ENCODE measurements at regions not wholly inside any gene's neighbourhood (a gene's known extent, or its start where the extent isn't known, plus 50 kb on each side); places are given as distances from the start of the nearest gene placed in this dataset.

DNA sequence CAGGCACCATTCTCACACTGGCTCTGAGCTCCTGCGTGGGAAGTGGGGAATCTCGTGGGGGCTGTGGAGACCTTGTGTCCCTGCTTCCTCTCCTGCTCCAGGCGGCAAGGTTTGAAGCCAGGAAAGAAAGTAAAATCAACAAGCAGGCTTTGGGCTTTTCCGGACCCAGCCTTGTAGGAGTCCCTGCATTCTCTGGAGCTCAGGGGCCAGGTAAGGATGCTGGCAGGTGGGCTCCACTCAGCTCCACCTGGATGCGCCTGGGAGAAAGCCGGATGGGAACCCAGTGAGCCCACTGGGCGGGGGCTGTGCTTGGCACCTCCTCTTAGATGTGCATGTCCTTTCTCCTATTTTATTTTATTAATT lies 362.5 kb downstream of the SEC14L1 start:
- Histone ChIP-seq H3K27me3 (no peaks in the 10 kb centered on the region), H3K4me3 (no peak overlapping the region), H3K36me3 (no peaks in the 10 kb centered on the region), H3K9me3 (no peaks in the 10 kb centered on the region), H3K4me1 (no peaks in the 10 kb centered on the region), H3K27ac (no peak overlapping the region)
- ATAC-seq (no peak), DNase-seq (peak in 1 of 6 donors; percentile 27), FAIRE-seq (no peak)
- TF ChIP-seq, protein P1, sequence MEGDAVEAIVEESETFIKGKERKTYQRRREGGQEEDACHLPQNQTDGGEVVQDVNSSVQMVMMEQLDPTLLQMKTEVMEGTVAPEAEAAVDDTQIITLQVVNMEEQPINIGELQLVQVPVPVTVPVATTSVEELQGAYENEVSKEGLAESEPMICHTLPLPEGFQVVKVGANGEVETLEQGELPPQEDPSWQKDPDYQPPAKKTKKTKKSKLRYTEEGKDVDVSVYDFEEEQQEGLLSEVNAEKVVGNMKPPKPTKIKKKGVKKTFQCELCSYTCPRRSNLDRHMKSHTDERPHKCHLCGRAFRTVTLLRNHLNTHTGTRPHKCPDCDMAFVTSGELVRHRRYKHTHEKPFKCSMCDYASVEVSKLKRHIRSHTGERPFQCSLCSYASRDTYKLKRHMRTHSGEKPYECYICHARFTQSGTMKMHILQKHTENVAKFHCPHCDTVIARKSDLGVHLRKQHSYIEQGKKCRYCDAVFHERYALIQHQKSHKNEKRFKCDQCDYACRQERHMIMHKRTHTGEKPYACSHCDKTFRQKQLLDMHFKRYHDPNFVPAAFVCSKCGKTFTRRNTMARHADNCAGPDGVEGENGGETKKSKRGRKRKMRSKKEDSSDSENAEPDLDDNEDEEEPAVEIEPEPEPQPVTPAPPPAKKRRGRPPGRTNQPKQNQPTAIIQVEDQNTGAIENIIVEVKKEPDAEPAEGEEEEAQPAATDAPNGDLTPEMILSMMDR (IDR thresholded peaks at IDR 0.05) = no peak
- 79 to 88% methylated on average over 7 of the region's 7 CpGs for WGBS, 2 donors
- intact Hi-C loops (cut with DNase I) = no loop called here

DNA sequence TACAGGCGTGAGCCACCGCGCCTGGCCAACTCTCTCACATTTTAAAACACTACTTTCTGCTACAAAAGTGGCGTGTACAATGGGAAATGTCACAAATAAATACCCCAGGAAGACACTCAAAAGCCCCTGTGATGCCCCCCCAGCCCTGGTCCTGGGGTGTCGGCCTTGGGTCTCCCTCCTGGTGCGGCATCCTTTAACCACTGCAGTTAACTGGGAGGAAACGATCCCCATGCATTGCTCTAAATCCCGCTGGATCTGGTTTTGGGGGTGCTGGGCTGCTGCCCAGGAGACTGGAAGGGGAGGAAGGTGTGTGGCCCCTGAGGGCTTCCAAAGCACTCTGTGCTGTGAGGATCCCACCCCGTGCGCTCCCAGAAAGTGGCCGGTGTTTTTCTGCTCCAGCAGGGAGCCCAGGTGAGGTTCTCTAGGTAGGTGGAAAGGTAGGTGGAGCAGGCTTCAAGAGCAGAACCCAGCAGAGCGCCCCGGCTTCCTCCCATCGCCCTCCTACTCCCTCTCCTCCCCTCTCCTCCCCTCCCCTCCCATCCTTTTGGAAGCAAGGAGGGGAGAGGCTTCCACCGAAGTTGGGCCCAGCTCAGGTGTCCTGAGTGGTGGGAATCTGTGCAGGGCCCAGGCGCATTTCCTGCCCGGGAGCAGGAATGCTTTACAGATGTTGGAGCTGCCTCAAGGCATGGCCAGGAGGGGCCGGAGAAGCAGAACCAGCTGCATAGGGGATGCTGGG lies 363.3 kb downstream of the SEC14L1 start:
- intact Hi-C loops (cut with DNase I) = no loop called here
- TF ChIP-seq, protein P1 (IDR thresholded peaks at IDR 0.05) = no peak
- no peak for FAIRE-seq
- Histone ChIP-seq H3K9me3 (no peaks in the 10 kb centered on the region), H3K36me3 (no peaks in the 10 kb centered on the region), H3K4me1 (no peaks in the 10 kb centered on the region), H3K27ac (no peak overlapping the region), H3K27me3 (no peaks in the 10 kb centered on the region), H3K4me3 (no peak overlapping the region)
- WGBS, 2 donors = 73 to 79% methylated on average over 17 to 18 of the region's 18 CpGs
- no peak for ATAC-seq
- peak in 2 of 6 donors; percentile 5 to 29 for DNase-seq

DNA sequence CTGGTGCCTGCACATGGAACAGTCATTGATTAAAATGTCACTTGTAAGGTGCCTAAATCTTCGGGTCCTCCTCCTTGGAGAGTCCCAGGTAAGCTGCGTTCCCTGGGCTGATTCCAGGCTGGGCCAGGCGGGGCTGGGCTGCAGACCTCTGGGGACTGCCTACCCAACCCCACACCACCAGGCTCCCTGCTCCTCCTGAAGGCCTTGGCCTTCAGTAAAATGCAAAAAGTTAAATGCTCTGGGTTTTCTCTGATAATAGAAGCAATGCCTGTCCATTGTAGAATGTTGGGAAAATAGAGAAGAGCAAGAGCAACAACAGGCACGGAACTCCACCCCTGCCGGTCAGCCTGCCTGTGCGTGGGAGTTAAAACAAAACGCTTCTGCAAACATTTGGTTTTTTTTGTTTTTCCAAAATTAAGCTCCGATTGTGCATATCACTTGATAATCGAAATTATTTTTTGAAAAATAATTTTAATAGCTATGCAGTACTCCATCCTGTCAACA lies 363.9 kb downstream of the SEC14L1 start:
- FAIRE-seq (no peak), DNase-seq (peak in 2 of 6 donors; percentile 6 to 34), ATAC-seq (no peak)
- 57 to 73% methylated on average over 9 of the region's 9 CpGs for WGBS, 2 donors
- Histone ChIP-seq H3K4me1 (no peaks in the 10 kb centered on the region), H3K27ac (no peak overlapping the region), H3K9me3 (no peaks in the 10 kb centered on the region), H3K4me3 (no peak overlapping the region), H3K27me3 (no peaks in the 10 kb centered on the region), H3K36me3 (no peaks in the 10 kb centered on the region)
- TF ChIP-seq, protein P1 (IDR thresholded peaks at IDR 0.05) = no peak
- intact Hi-C loops (cut with DNase I) = no loop called here

DNA sequence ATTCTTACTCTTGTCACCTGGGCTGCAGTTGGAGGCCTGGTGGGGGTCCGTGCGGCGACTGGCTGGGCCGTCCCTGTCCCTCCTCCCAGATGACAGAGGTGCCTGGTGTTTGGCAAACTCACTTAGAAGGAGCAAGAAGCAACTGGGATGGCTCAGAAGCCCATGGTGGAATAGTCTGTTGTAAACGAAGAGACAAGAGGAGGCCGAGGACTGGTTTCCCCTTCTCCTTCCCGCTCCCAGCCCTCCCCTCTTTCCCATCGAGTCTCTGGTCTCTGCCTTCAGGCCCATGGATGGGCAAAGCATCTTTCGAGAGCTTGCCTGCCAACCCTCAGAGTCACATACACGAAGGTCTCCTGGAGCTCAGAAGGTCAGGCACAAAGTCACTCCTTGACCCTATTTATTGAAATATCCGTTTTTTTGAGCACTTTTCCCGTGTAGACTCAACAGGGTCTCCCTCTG lies 364.4 kb downstream of the SEC14L1 start:
- no peaks in the 10 kb centered on the region for H3K9me3 ChIP-seq
- no peak overlapping the region for H3K27ac ChIP-seq
- no peaks in the 10 kb centered on the region for H3K27me3 ChIP-seq
- ATAC-seq (no peak), FAIRE-seq (no peak), DNase-seq (peak in 2 of 6 donors; percentile 7 to 13)
- H3K4me1 ChIP-seq = no peaks in the 10 kb centered on the region
- no peaks in the 10 kb centered on the region for H3K36me3 ChIP-seq
- WGBS, 2 donors = 62 to 72% methylated on average over 12 of the region's 12 CpGs
- intact Hi-C loops (cut with DNase I) = no loop called here
- TF ChIP-seq, protein P1 (IDR thresholded peaks at IDR 0.05) = no peak
- H3K4me3 ChIP-seq = no peak overlapping the region

DNA sequence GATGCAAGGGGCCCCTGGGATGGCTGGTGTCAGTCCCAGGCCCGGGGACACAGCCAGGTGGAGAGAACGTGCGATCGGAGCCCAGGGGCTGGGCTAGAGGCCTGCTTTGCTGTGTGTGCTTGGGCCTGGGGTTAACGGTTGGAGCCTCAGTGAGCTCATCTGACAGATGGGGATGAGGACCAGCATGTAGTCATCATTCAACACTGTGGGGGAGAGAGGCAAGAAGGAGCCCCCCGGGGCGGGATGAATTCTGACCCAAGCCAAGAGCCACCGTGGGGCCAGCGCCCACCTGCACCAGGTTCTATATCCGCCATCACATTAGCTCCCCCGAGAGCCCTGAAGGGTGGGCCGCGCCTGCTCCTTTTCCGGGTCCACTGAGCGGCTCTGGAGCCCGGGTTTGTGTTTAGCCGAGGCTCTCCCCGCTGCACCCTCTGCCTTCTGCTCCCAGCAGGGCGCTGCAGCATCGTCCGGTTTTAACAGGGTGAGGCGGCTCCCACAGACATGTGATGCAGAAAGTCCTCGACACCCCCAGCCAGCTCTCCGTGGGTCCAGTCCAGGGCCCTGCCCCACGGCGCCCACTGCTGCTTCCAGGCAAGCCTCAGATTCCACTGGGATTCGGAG lies 365.7 kb downstream of the SEC14L1 start:
- no peak overlapping the region for H3K27ac ChIP-seq
- peaks cover 0 to 2% (median 0%) of the 10 kb centered on the region in 4 donors for H3K9me3 ChIP-seq
- FAIRE-seq (no peak), DNase-seq (peak in 2 of 6 donors; percentile 3 to 50), ATAC-seq (no peak)
- H3K36me3 ChIP-seq = no peaks in the 10 kb centered on the region
- no peaks in the 10 kb centered on the region for H3K27me3 ChIP-seq
- no peaks in the 10 kb centered on the region for H3K4me1 ChIP-seq
- TF ChIP-seq, protein P1 (IDR thresholded peaks at IDR 0.05) = no peak
- H3K4me3 ChIP-seq = no peak overlapping the region
- intact Hi-C loops (cut with DNase I) = no loop called here
- WGBS, 2 donors = 74 to 82% methylated on average over 22 to 27 of the region's 27 CpGs

All from pancreas (tissue), 10 donors.